SU-DHL-6 (cell line): ENCODE measurements at regions not wholly inside any gene's neighbourhood (a gene's known extent, or its start where the extent isn't known, plus 50 kb on each side); places are given as distances from the start of the nearest gene placed in this dataset.

ENCODE experiments used
- CTCF ChIP-seq: fragments of 200-600 bp; sonication (generic); IDR thresholded peaks from one replicate; pipeline ENCODE4 v1.5.1; 2017; ENCODE audit warnings: antibody characterized with exemption, mild to moderate bottlenecking, low read length, moderate library complexity; ENCODE audit not compliant: insufficient read depth, poor library complexity, severe bottlenecking
- EZH2phosphoT487 ChIP-seq: fragments of 200-600 bp; sonication (generic), shearing (Covaris generic); conservative IDR thresholded peaks from 2 replicates; pipeline ENCODE4 v1.6.1; 2018; ENCODE audit warnings: mild to moderate bottlenecking, antibody characterized with exemption, low read length, moderate library complexity, mixed read lengths

- TF ChIP-seq CTCF: no peak
- no peak for TF ChIP-seq EZH2phosphoT487
These were observed 216.6 kb downstream of the ZNF33B start for GRCh38 chr10:42421812-42422211.
